ENCODE measurements at regions not wholly inside any gene's neighbourhood (a gene's known extent, or its start where the extent isn't known, plus 50 kb on each side); places are given as distances from the start of the nearest gene placed in this dataset.

- DNase-seq: peak; percentile 14
These were observed 71.6 kb upstream of the CLCN4 start for GRCh38 chrX:10085223-10085622.

GRCh38 chrX:10086676-10087075 is 70.1 kb upstream of the CLCN4 start:
- DNase-seq: no peak

- DNase-seq: no peak
These were observed 69.4 kb upstream of the CLCN4 start for GRCh38 chrX:10087391-10087790.

- DNase-seq: peak; percentile 23
These were observed 67.4 kb upstream of the CLCN4 start for GRCh38 chrX:10089378-10089795.

- DNase-seq: no peak
These were observed 66.5 kb upstream of the CLCN4 start for GRCh38 chrX:10090319-10090718.

- DNase-seq: no peak
These were observed 61.5 kb upstream of the CLCN4 start for GRCh38 chrX:10095246-10095645.

GRCh38 chrX:10095698-10096432 is 60.9 kb upstream of the CLCN4 start:
- no peak for DNase-seq

- no peak for DNase-seq
These were observed 58.5 kb upstream of the CLCN4 start for GRCh38 chrX:10098270-10098713.

GRCh38 chrX:10099411-10099810 is 57.4 kb upstream of the CLCN4 start:
- no peak for DNase-seq

- no peak for DNase-seq
These were observed 55.5 kb upstream of the CLCN4 start for GRCh38 chrX:10101269-10101668.

- DNase-seq: no peak
These were observed 54.6 kb upstream of the CLCN4 start for GRCh38 chrX:10102046-10102704.

GRCh38 chrX:10103023-10103422 is 53.8 kb upstream of the CLCN4 start:
- no peak for DNase-seq

GRCh38 chrX:10104958-10105658 is 51.7 kb upstream of the CLCN4 start:
- no peak for DNase-seq

- no peak for DNase-seq
These were observed 50.0 kb upstream of the CLCN4 start for GRCh38 chrX:10106806-10107205.

Data from hematopoietic multipotent progenitor cell treated with erythropoietin and hydrocortisone succinate and interleukin-3 and kit ligand, for 8 days (in vitro differentiated cells).